ENCODE measurements at regions not wholly inside any gene's neighbourhood (a gene's known extent, or its start where the extent isn't known, plus 50 kb on each side); places are given as distances from the start of the nearest gene placed in this dataset.

DNA sequence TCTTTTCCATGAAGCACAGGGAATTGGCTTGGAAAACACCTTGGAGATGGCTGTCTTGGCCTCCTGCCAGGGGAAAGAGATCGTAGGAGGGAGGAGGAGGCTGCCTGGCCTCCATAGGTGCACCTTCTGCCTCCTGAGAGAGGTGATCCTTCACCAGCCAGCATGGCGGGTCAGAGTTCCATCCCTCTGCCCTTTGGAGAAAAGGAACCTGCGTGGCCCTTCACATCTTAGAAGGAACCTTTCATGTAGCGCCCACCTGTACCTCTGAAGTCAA is 58.2 kb upstream of the DRD2 start:
- H3K36me3 Mint-ChIP-seq (ENCODE audit: low read depth) = no peaks in the 10 kb centered on the region
- H3K4me3 Mint-ChIP-seq = no peak overlapping the region
- no peaks in the 10 kb centered on the region for H3K9me3 Mint-ChIP-seq
- H3K4me1 Mint-ChIP-seq = peaks cover 28% of the 10 kb centered on the region
- TF ChIP-seq, protein P1, sequence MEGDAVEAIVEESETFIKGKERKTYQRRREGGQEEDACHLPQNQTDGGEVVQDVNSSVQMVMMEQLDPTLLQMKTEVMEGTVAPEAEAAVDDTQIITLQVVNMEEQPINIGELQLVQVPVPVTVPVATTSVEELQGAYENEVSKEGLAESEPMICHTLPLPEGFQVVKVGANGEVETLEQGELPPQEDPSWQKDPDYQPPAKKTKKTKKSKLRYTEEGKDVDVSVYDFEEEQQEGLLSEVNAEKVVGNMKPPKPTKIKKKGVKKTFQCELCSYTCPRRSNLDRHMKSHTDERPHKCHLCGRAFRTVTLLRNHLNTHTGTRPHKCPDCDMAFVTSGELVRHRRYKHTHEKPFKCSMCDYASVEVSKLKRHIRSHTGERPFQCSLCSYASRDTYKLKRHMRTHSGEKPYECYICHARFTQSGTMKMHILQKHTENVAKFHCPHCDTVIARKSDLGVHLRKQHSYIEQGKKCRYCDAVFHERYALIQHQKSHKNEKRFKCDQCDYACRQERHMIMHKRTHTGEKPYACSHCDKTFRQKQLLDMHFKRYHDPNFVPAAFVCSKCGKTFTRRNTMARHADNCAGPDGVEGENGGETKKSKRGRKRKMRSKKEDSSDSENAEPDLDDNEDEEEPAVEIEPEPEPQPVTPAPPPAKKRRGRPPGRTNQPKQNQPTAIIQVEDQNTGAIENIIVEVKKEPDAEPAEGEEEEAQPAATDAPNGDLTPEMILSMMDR (IDR thresholded peaks at IDR 0.05; ENCODE audit: unreplicated experiment in 3 of 3) = no peak
- no peak overlapping the region for H3K27ac Mint-ChIP-seq
- peaks cover 73% of the 10 kb centered on the region for H3K27me3 Mint-ChIP-seq (ENCODE audit: low read depth)

DNA sequence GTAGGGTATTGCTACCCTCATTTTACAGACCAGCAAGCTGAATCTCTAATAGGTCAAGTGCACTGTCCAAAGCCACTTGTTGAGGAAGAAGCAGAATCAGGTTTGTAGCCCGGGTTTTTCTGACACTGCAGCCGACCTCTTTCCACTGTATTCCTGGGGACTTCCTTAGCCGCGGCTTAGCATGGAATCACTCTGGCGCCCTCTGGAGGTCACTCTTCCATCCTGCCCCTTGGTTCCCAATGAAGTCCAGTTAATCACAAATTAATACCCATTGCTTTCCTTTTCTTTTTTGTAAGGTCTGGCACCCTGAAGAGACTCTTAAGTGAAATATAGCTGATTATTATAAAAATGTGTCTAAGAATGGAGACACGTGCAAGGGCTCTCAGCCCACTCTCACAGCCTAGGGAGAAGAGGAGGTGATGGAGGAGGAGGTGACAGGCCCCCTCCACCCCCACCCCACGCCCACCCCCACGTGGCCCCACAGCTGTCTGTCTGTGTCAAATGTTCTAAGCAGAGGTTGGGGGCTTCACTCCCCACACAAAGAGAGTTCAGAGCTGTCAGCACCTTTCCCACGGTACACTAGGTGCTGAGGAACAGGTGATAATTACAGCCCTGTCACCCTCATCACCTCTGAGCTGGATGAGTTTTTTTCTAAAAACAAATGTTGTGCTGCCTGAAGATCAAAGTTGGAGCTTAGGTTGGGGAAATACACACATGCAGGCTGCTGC is 57.7 kb upstream of the DRD2 start:
- TF ChIP-seq, protein P1 (IDR thresholded peaks at IDR 0.05; ENCODE audit: unreplicated experiment in 3 of 3) = peak; percentile 74 to 84 (median 79)
- H3K36me3 Mint-ChIP-seq (ENCODE audit: low read depth) = no peaks in the 10 kb centered on the region
- H3K27me3 Mint-ChIP-seq (ENCODE audit: low read depth) = peaks cover 68% of the 10 kb centered on the region
- no peaks in the 10 kb centered on the region for H3K9me3 Mint-ChIP-seq
- no peak overlapping the region for H3K27ac Mint-ChIP-seq
- H3K4me3 Mint-ChIP-seq = no peak overlapping the region
- H3K4me1 Mint-ChIP-seq = peaks cover 28% of the 10 kb centered on the region

DNA sequence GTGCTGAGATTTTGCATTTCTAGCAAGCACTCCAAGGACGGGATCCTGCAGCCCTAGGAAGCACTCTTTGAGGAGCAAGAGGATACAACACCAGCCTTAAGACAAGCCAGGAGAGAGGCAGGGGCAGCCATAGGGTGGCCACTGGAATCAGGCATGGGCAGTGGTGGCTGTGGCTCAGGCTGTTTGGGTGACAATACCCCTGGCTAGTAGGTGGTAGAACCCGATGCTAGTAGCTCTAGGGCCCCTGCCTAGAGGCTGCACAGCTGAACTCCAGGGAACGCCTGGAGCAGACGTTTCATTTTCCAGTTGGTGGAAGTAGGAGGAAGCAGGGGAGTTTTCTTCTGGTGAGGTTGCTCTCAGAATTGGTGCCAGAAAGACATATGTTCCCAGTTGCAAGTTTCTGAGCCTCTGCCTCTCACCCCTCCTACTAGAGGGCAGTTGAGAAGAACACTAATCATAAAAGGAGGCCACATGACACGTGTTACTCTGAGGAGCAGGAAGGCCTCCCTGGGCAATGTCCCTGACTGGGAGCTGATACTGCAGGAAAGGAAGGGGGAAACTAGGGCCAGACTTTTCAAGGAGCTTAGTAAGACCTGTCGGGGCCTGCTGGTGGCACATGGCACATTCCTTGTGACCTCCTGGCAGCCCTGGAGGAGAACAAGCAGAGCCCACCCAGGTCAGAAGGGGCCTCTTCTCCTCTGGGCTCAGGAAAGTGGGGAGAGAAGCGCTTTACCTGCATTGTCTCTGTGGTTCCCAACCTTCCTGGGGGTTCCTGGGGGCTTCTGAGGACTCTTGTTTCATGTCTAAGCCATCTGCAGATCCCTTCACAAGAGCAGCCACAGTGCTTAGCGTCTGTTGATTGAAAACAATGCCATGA is 56.6 kb upstream of the DRD2 start:
- Mint-ChIP-seq H3K4me1 (peaks cover 28% of the 10 kb centered on the region), H3K27ac (no peak overlapping the region), H3K36me3 (ENCODE audit: low read depth) (no peaks in the 10 kb centered on the region), H3K27me3 (ENCODE audit: low read depth) (peaks cover 58% of the 10 kb centered on the region), H3K4me3 (no peak overlapping the region), H3K9me3 (no peaks in the 10 kb centered on the region)
- TF ChIP-seq, protein P1 (IDR thresholded peaks at IDR 0.05; ENCODE audit: unreplicated experiment in 3 of 3) = no peak

DNA sequence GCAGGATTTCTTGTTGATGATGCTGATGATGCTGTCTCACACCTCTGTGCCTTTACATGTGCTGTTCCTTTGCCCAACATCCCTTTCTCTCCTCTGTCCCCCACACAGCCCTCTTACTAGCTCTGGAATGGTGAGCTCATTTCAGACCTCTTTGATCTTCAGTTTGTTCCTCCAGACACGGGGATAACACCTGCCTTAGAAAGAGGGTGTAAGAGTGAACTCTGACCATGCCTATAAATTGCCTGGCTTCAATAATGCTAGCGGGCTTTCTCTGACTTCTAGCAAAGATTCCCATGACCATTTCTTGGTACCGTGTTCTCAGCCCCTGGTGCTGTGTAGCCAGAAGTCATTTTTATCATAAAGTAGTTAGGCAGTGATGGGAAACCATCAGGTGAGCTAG is 55.9 kb upstream of the DRD2 start:
- TF ChIP-seq, protein P1 (IDR thresholded peaks at IDR 0.05; ENCODE audit: unreplicated experiment in 3 of 3) = no peak
- Mint-ChIP-seq H3K4me3 (no peak overlapping the region), H3K4me1 (peaks cover 28% of the 10 kb centered on the region), H3K36me3 (ENCODE audit: low read depth) (no peaks in the 10 kb centered on the region), H3K9me3 (no peaks in the 10 kb centered on the region), H3K27me3 (ENCODE audit: low read depth) (peaks cover 53% of the 10 kb centered on the region), H3K27ac (no peak overlapping the region)

DNA sequence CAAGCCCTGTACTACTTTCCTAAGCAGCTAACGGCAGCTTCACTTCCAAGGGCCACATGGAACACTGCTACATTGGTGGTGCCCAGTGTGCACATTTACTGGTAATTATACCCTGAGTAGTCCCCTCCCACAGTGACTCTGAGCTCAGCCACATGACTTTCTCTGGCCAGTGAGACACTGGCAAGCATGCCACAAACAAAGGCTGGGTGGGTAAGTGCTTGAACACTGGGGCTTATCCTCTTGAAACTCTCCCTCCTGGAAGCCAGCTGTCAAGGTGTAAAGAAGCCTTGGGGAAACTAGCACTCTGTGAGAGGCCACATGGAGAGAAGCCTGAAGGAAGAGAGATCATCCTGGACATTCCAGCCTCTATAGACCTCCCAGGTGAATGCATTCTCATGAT is 54.4 kb upstream of the DRD2 start:
- no peak overlapping the region for H3K27ac Mint-ChIP-seq
- TF ChIP-seq, protein P1 (IDR thresholded peaks at IDR 0.05; ENCODE audit: unreplicated experiment in 3 of 3) = no peak
- peaks cover 28% of the 10 kb centered on the region for H3K4me1 Mint-ChIP-seq
- H3K4me3 Mint-ChIP-seq = no peak overlapping the region
- no peaks in the 10 kb centered on the region for H3K9me3 Mint-ChIP-seq
- H3K27me3 Mint-ChIP-seq (ENCODE audit: low read depth) = peaks cover 47% of the 10 kb centered on the region
- H3K36me3 Mint-ChIP-seq (ENCODE audit: low read depth) = no peaks in the 10 kb centered on the region
